ENCODE measurements at regions not wholly inside any gene's neighbourhood (a gene's known extent, or its start where the extent isn't known, plus 50 kb on each side); places are given as distances from the start of the nearest gene placed in this dataset.
"Not testable (repeated sequence)": the region's sequence is repeated elsewhere in the genome, so short reads cannot be mapped to it uniquely, and the experiment has no call there.

- TF ChIP-seq CTCF (IDR thresholded peaks at IDR 0.05) (no peak), POLR2A (IDR thresholded peaks at IDR 0.05) (no peak)
- intact Hi-C loops (cut with DNase I): no loop called here
- Histone ChIP-seq H3K4me1 (no peaks in the 10 kb centered on the region), H3K36me3 (no peaks in the 10 kb centered on the region), H3K27me3 (no peaks in the 10 kb centered on the region), H3K4me3 (replicated peaks in 1 of 3) (no peak overlapping the region), H3K9me3 (no peaks in the 10 kb centered on the region), H3K27ac (no peak overlapping the region)
- 74 to 76% methylated on average over 2 of the region's 2 CpGs for WGBS, 2 donors
- DNase-seq: no peak
Observed at GRCh38 chr13:66087269-66087710, 1142.8 kb downstream of the PCDH9 start.

- H3K9me3 ChIP-seq: no peaks in the 10 kb centered on the region
- no peaks in the 10 kb centered on the region for H3K4me1 ChIP-seq
- H3K27me3 ChIP-seq: no peaks in the 10 kb centered on the region
- TF ChIP-seq CTCF (IDR thresholded peaks at IDR 0.05) (no peak), POLR2A (IDR thresholded peaks at IDR 0.05) (no peak)
- no peaks in the 10 kb centered on the region for H3K36me3 ChIP-seq
- DNase-seq: no peak
- no peak overlapping the region for H3K4me3 ChIP-seq (replicated peaks in 1 of 3)
- H3K27ac ChIP-seq: no peak overlapping the region
- intact Hi-C loops (cut with DNase I): no loop called here
Observed at GRCh38 chr13:66077132-66077689, 1152.9 kb downstream of the PCDH9 start.

- Histone ChIP-seq H3K27ac (no peak overlapping the region), H3K4me3 (replicated peaks in 1 of 3) (no peak overlapping the region), H3K4me1 (no peaks in the 10 kb centered on the region), H3K36me3 (no peaks in the 10 kb centered on the region), H3K9me3 (no peaks in the 10 kb centered on the region), H3K27me3 (no peaks in the 10 kb centered on the region)
- intact Hi-C loops (cut with DNase I): no loop called here
- no peak for DNase-seq
- 90 to 94% methylated on average over 3 of the region's 3 CpGs for WGBS, 2 donors
- no peak for TF ChIP-seq POLR2A (IDR thresholded peaks at IDR 0.05)
- TF ChIP-seq CTCF (IDR thresholded peaks at IDR 0.05): no peak
Observed at GRCh38 chr13:66076417-66076816, 1153.7 kb downstream of the PCDH9 start.

- H3K4me3 ChIP-seq (replicated peaks in 1 of 3): no peak overlapping the region
- H3K27ac ChIP-seq: no peak overlapping the region
- 86 to 89% methylated on average over 4 of the region's 4 CpGs for WGBS, 2 donors
- no peaks in the 10 kb centered on the region for H3K27me3 ChIP-seq
- DNase-seq: no peak
- intact Hi-C loops (cut with DNase I): no loop called here
- TF ChIP-seq CTCF (IDR thresholded peaks at IDR 0.05): no peak
- no peak for TF ChIP-seq POLR2A (IDR thresholded peaks at IDR 0.05)
- H3K4me1 ChIP-seq: no peaks in the 10 kb centered on the region
- no peaks in the 10 kb centered on the region for H3K36me3 ChIP-seq
- no peaks in the 10 kb centered on the region for H3K9me3 ChIP-seq
Observed at GRCh38 chr13:66074018-66074615, 1156.0 kb downstream of the PCDH9 start.

- 44 to 63% methylated on average over 2 of the region's 2 CpGs for WGBS, 2 donors
- H3K4me1 ChIP-seq; DNase-seq; H3K36me3 ChIP-seq; H3K9me3 ChIP-seq; H3K27me3 ChIP-seq; intact Hi-C loops (cut with DNase I); H3K4me3 ChIP-seq (replicated peaks in 1 of 3); H3K27ac ChIP-seq: not testable (repeated sequence)
Observed at GRCh38 chr13:66072097-66072496, 1158.0 kb downstream of the PCDH9 start.
